NCI-H748 treated with DMSO at 0.1 percent for 48 hours (cell line): ENCODE measurements at regions not wholly inside any gene's neighbourhood (a gene's known extent, or its start where the extent isn't known, plus 50 kb on each side); places are given as distances from the start of the nearest gene placed in this dataset.

Source experiments
- DNase-seq: peaks from one replicate; lab custom pipeline; 2025; lab: John Stamatoyannopoulos, UW

DNA sequence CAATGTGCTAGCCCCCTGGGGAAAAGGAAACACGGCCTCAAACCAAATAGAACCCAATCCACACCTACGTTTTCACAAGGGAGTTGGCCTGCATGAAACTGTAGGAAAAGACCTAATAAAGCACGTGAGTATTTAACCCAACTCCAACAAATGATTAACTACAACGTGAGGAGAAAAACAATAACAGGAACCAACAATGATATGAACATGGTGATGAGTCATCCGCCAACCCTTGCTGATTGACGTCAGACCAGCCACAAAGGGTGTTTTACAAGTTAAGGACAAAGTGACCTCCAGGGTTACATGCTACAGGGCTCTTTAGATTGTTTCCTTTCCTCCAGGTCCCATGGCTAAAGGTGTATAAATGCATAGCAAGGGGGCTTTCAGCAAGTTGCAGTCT is 460.5 kb downstream of the COG6 start:
- DNase-seq, result no peak

DNA sequence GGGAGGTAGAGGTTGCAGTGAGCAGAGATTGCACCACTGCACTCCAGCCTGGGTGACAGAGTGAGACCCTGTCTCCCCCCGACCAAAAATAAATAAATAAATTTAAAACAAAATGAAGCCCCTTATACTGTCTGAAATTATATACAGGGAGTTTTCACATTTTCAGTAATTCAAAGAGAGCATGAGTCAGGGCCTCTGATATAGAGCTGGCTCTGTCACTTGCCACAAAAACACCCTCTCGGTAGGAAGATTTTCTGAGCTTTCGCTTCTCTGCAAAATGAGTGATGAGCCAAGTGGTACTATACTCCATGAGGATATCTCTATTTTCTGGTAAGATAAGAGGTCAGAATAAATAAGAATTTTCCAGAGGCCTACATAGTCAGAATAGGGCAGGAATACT is 462.9 kb downstream of the COG6 start:
- DNase-seq, result no peak

DNA sequence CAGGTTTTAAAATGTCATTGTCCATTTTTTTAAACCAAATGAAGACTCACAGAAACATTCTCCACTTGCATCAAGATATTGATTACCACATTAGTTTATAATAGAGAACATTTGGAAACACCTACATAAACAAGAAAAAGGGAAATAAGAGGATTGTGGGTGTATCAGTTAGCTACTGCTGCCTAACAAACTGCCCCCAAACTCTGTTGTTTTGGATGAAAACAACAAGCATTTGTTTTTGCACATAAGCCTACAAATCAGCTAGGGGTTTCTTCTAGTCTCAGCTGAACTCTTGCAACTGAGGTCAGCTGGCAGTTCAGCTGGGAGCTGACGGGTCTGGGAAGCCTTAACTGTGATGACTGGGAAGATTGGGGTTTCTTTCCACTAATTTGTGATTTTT is 464.4 kb downstream of the COG6 start:
- DNase-seq, result no peak

DNA sequence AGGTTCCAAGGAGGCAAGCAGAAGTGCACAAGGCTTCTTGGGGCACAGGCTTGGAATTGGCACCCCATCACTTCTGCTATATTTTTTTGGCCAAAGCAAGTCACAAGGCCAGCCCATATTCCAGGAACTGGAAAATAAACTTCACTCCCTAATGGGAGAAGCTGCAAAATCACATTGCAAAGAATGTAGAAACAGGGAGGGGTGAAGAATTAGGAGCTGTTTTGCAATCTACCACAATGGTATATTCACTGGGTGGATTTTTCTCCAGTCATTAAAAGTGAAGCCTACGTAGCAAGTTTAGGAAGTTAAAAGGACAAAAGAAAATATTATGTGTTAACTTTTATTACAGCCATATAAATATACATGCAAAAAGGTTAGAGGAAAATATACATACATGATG is 464.8 kb downstream of the COG6 start:
- no peak for DNase-seq

DNA sequence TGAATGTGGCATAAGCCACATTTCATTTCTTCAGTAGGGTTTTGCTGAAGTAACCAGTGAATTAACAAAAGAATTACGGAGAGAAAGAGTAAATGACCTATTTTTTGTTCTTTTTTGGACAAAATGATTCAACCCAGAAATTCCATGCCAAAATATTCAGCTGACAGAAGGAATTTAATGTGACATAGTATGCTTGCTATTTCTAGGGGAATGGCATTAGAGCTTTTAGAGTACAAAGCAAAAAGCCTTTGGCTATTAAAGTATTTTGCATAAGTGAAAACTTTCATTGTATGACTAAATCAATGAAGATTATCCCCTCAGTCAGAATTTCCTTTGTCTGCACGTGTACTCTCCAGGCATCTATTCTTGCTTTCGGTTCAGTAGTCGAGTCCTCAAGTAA is 465.3 kb downstream of the COG6 start:
- no peak for DNase-seq

DNA sequence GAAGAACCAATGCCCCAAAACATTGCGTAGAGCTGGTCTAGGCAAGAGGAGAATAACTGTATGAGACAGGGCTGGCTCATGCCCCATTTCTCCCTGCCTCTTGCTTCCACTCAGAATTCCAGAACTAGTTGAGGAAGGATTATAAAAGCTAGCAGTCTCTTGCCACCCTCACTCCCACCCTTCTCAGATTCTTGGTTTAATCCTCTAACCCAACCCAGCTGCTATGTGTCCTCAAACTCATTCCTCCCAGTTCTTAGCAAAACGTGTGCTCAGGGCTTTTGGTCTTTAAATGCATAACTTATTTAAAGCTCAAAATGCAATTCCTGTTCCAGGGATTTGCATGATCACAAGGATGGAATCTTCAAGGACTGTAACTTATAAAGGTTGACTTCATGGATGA is 466.3 kb downstream of the COG6 start:
- DNase-seq, result no peak

DNA sequence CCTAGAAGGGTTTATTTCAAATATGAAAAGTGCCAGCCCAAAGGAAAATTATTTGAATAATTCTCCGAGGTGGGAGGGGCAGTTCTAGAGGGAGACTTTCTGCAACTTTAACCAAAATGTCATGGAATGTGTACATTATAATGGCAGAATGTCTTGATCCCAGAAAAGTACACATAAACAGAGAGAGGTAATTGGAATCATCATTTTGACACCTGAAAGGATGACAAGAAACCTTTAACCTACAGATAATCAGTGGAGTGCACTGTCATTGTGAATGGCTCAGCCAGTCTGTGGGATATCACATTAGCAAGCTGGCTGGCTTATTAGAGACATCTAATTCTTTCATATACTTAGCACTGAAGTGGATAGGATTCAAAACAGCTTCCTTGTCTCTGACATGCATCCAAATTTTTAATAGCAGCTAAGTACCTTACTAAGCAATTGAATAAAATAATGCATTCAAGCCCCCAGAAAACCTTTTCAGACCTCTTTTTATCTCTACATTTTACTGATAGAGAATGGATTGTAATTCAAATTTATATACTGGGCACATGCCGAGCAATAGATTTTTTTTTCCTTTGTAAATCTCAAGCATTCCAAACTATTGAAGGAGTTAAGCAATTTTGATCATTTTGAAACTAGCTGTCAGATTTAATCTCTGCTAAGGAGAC is 468.6 kb downstream of the COG6 start:
- no peak for DNase-seq

DNA sequence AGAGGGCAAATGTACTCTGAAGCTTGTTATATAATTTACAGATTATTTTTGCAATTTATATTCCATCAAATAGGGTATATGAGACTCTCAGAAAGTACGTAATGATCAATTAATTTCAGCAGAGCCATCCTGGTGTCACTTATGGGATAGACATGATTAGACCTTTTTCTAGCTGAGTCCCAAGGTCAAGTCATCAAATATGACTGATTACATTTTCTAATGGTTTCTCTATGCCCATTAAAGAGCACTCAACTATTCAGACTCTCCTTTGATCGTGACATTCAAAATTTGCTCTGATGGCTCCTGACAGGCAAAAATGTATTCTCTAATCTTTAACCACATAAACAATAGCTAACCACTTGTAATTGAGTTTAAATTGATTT is 469.2 kb downstream of the COG6 start:
- no peak for DNase-seq

DNA sequence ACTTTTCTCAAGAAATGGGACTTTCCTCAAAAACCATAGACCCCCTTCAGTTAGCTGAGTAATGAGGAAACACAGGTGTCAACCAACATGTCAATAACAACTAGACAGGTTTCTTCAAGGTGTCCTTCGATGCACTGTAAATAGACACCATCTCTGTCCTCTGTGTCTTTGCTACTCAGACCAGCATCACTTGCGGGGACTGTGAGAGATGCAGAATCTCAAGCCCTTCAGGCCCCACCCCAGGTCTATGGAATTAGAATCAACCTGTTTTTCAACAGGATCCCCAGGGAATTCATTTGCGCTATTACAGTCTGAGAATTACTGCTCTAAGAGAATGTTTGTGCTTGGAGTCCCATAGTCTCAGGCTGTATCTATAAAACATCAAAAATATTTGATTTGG is 469.9 kb downstream of the COG6 start:
- DNase-seq, result no peak

DNA sequence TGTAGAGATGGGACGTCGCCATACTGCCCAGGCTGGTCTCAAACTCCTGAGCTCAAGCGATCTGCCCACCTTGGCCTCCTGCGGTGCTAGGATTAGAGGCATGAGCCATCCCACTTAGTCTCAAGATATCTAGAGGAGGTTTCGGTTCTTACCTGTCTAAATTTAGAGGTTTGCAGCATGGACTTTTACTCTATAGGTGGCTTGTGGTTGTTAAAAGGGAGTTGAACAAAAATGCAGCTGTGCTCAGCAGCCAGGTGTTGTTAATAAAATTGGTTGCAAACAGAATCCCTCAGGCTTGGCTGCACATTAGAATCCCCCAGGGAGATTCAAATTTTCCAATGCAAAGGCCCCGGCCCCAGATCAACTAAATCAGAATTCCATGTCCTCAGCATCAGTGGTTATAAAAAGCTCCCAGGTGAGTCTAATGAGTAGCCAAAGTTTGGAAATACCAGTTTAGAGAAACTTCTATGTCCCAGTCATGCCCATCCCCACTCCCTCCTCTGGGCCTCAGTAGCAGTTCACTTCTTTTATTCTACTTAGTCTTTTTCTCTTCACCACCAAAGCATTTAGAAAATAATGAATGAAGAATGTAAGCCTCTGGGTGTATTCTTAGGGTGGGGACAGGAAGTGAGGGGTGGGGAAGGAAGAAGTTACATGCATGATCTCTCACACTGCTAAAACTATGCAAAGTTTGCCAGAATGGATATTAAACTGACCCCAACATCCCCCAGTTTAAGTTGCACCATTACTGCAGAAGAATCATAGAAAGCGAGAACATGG is 471.0 kb downstream of the COG6 start:
- no peak for DNase-seq

DNA sequence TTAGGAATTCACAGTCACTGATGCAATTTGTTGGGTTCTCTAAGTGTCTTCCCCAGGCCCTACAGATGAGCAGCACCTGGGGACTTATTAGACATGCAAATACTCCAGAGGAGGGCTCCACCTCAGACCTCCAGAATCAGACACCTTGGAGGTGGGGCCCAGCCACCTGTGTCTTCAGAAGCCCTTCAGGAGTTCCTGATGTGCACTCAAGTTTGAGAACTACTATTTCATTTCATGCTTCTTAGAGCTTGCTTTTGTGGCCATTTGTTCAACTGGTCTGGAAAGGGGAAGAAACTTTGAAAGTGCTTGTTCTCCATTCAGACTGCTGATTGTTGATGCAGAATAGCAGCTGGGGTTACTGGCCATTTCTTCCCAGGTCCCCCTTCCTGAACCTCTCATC is 472.0 kb downstream of the COG6 start:
- no peak for DNase-seq

DNA sequence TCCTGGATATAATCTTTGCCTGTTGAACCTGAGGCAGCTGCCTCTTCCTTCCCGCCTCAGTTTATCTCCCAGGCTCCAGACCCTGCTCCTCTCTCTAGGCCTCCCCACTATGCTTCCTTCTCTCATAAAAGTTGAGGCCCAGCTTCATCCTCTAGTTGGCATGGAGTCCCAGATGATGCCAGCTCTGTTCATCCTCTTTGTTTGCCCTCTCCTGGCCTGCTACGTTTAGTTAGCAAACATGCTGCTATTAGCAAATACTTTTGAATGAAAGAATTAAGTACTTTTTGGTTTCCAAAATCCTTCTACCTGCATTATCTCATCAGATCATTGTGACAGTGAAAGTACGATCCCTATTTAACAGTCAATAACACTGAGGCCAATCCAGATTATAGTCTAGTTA is 472.5 kb downstream of the COG6 start:
- no peak for DNase-seq

DNA sequence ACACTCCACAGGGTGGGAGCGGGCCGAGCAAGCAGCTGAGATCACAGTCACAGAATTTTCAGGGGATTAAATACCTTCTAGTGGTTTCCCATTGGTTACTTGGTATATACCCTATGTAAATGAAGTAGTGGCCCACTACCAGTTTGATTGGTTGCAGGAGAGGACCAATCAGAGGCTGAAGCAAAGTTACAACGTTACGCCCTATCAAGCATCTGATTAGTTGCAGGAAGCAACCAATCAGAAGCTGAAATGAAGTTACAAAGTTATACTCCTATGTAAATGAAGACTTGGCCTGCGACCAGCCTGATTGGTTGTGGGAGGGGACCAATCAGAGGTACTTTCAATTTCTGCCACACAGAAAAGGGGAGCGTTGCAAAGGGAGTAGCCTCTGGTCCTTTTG is 474.0 kb downstream of the COG6 start:
- no peak for DNase-seq

DNA sequence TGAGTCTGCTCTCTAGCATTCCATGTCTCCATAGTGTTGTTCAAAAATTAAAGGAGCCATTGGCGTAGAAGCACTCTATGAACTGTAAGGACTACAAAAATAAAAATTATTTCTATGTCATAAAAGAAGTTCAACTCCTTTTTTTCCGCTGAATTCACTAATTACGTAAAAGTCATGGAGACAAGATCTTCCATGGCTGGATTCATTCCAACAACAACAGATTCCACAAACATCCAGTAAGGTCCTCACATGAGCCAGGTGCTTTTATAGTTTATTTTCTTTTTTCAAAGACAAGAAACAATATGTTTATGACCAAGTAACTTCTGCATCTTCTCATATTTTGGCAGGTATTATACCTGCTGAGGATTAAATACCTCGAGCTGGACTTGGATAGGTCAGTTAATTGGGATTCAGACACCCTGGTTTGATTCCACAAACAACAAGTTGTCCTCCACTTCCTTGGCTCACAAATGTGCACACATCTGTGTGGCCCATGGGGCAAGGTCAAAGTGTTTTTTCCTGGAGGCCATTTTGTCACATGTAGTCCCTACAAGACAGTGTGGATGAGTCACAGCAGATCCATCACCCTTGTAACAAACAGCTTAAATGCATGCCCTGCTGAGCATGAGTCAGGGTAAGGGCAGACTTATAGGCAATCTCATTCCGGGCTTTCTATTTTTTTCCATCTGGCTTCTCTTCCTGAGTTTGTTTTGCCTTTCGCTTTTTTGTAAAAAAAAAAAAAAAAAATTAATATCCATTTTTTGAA is 475.6 kb downstream of the COG6 start:
- DNase-seq, result no peak

DNA sequence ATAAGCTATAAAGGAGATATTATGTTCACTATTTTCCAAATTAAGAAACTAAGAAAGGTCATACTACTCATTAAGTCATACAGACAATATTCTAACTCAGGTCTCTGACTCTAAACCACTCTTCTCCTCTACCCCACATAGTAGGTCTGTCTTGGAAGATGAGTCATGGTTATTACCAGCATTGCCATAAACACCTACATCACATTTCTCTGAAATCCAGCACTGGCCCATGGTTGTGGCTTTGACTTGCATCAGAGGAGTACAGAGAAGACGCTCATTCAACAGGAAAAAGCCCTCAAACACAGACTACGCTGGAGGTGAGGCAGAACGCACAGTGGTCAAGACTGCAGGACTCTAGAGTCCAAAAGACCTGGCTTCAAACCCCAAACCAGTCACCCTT is 476.8 kb downstream of the COG6 start:
- no peak for DNase-seq

DNA sequence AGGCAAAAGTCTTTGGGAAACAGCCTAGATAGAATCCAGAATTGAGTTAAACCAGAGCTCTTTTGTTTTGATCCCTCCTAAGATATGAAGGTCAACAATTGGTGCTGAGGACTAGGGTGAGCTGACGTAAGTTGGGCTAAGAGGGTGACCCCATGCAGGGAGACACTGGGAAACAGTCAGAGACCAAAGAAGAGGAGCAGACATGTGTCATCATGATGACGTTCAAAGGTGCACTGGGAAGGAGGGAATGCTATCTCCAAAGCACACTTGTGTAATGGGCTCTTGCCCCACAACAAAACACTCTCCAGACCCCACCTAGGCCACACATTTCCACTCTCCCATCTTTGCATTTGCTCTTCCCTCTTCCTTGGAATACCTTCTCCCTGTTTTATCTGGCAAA is 481.4 kb downstream of the COG6 start:
- DNase-seq, result no peak

DNA sequence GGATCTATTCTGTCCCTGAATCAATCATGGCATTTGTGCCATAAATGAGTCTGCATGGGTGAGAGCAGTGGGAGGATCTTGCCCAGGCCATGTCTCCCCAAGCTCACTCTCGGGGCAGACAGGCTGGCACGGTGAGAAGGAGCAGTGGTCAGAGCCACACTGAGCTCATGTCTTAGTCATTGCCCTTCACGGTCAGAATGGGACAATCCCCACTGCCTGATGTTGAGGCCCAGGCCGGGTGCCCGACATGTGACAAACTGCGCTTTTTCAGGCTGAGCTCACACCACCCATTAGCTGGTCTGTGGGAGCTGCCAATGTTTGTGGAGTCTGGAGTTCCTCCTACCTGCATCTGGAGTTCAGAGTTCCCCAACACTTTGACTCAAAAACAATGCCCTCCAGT is 481.9 kb downstream of the COG6 start:
- no peak for DNase-seq

DNA sequence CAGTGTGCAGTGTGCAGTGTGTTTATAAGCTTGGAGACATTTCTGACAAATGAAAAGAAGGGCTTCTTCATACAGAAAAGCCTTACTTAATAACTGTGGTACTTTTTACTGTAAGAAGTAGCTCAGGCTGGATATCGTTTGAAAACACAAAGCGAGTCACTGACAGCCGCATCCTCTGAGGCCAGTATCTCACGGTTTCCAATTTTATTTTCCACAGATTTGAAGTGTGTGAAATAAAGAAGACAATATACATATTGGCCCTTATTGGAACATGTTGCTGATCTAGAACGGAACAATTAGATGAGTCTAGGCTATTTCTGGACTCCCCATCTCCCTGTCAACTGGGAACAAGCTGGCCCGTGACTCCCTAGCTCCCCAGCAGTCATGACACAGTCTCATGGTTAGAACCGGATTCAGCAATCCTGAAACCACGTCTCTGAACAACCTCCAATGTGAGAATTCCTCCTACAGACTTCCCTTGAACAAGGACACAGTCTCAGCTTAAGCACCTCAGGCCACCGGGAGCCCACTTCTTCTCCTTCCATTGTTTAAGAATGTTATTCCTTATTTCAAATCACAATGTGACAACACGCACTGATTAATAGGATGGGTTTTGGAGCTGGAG is 484.5 kb downstream of the COG6 start:
- no peak for DNase-seq

DNA sequence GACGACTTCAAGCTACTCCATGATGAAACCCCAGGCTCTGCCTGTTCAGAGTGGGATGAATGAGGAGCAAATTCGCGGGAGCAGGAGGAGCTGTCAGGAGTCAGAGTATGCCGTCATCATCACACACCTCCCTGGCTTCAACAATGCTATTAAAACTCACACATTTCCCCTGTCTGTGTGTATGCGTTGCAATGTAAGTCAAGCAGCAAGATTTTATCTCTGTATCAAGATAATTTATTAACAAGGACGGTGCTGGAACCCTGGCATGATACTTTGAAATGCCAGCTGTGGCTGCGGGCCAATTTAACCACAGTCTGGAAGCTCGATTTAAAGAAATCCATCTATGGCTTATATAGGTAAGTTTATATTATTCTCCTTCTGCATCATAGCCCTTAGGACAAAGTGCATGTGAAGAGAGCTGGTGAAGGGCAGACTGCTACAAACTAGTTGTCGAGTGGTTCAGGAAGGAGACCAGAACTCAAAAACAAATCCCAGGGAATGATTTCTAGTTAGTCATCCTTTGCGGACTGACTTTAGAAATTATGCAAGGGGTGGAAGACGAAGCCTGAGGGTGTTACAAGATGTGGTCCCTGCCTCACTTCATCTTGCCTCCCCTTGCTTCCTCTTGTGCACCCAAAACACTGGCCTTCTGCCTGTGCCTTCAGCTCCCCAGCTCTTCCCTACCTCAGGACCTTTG is 486.5 kb downstream of the COG6 start:
- DNase-seq, result no peak

DNA sequence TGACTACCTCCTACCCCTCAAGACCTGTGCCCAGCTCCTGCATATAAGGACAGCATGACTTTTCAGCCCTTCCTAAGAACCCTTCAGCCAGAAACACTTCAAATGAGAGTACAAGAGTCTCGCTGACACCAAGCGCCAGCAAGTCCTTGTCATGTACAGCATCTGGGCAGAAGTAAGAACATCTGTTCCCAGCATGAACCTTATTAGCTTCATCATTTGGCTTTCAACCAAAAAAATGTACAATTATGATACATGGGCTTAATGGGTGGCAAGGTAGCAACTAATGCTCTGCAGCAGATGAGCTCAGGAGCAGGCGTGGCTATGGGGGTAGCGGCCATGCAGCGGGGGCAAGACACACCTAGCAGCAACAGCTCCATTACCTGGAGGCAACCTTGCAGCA is 487.6 kb downstream of the COG6 start:
- DNase-seq, result no peak

DNA sequence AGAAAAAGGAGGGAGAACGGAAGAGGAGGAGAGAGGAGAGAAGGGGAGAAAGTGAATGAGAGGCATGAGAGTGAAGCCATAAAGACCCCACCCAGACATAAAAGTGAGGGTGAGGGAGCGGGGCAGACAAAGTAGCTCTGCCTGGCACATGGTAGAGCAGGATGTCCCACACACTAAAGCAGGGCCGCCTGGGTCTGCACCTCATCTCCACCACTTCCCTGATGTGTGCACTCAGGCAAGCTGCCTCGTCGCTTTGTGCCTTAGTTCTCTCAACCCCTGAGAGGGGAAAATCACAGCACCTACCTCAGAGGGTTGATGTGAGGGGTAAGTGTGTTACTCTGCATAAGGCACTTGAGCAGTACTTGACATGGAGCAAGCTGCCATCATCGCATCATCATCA is 488.1 kb downstream of the COG6 start:
- no peak for DNase-seq

DNA sequence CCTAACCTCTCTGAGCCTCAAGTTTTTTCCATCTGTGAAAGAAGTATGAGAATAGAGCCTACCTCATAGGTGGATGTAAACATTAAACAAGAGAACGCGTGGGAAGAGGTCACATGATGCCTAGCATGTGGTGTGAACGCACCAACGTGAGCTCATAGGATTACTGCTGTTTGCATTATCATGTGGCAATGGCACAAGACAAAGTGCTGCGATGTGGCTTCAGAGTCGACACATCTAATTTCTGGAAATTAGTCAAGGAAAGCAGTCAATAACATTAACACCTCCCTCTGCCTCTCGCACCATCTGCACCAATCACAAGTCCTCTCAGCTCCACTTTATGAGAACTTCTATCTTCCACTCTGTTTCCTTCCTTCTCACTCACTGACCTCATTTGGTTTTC is 489.7 kb downstream of the COG6 start:
- DNase-seq, result no peak
